Subcutaneous abdominal adipose tissue (tissue), 5 donors: ENCODE measurements at regions not wholly inside any gene's neighbourhood (a gene's known extent, or its start where the extent isn't known, plus 50 kb on each side); places are given as distances from the start of the nearest gene placed in this dataset.

Experiments
- H3K27ac ChIP-seq: one replicate; pipeline ENCODE4 v1.7.0; 2013; ENCODE audit warnings: low read depth, mild to moderate bottlenecking, inconsistent platforms, low read length, moderate library complexity
- H3K27me3 ChIP-seq, 5 donors: one replicate each; pipeline ENCODE4 v1.7.0; 2013; ENCODE audit warnings: low read length in 5 of 5, inconsistent platforms in 1 of 5; ENCODE audit not compliant: control insufficient read depth in 5 of 5, insufficient read depth in 4 of 5
- H3K36me3 ChIP-seq, 5 donors: one replicate each; pipeline ENCODE4 v1.7.0; 2013; ENCODE audit warnings: low read length in 5 of 5; ENCODE audit not compliant: control insufficient read depth in 5 of 5, insufficient read depth in 5 of 5
- H3K4me1 ChIP-seq, 5 donors: one replicate each; pipeline ENCODE4 v1.7.0; 2013; ENCODE audit warnings: low read length in 5 of 5, mild to moderate bottlenecking in 3 of 5, moderate library complexity in 1 of 5; ENCODE audit not compliant: control insufficient read depth in 5 of 5, insufficient read depth in 5 of 5
- H3K4me3 ChIP-seq, 5 donors: one replicate each; pipeline ENCODE4 v1.7.0; 2013; ENCODE audit warnings: low read length in 5 of 5, low read depth in 1 of 5
- H3K9ac ChIP-seq, 5 donors: one replicate each; pipeline ENCODE4 v1.7.0; 2013; ENCODE audit warnings: low read length in 5 of 5, mild to moderate bottlenecking in 4 of 5, moderate library complexity in 3 of 5
- H3K9me3 ChIP-seq, 5 donors: one replicate each; pipeline ENCODE4 v1.7.0; 2013; ENCODE audit warnings: low read length in 5 of 5; ENCODE audit not compliant: control insufficient read depth in 5 of 5
- donor health status: healthy.
- donor health status: healthy.
- donor health status: healthy.
- donor health status: healthy.
- donor health status: healthy.

GRCh38 chr3:87900061-87900460, 158.7 kb downstream of the CGGBP1 start:
- no peaks in the 10 kb centered on the region for H3K27me3 ChIP-seq
- H3K9me3 ChIP-seq: no peaks in the 10 kb centered on the region
- no peak overlapping the region for H3K9ac ChIP-seq
- no peak overlapping the region for H3K4me3 ChIP-seq
- no peak overlapping the region for H3K27ac ChIP-seq
- no peaks in the 10 kb centered on the region for H3K36me3 ChIP-seq
- no peaks in the 10 kb centered on the region for H3K4me1 ChIP-seq

GRCh38 chr3:87898971-87899370, 159.8 kb downstream of the CGGBP1 start:
- H3K27ac ChIP-seq: no peak overlapping the region
- no peak overlapping the region for H3K4me3 ChIP-seq
- no peak overlapping the region for H3K9ac ChIP-seq
- no peaks in the 10 kb centered on the region for H3K9me3 ChIP-seq
- H3K4me1 ChIP-seq: no peaks in the 10 kb centered on the region
- H3K27me3 ChIP-seq: no peaks in the 10 kb centered on the region
- no peaks in the 10 kb centered on the region for H3K36me3 ChIP-seq

- H3K27ac ChIP-seq: no peak overlapping the region
- H3K9me3 ChIP-seq: no peaks in the 10 kb centered on the region
- no peaks in the 10 kb centered on the region for H3K36me3 ChIP-seq
- no peaks in the 10 kb centered on the region for H3K4me1 ChIP-seq
- no peaks in the 10 kb centered on the region for H3K27me3 ChIP-seq
- H3K9ac ChIP-seq: no peak overlapping the region
- H3K4me3 ChIP-seq: no peak overlapping the region
Measured at GRCh38 chr3:87895983-87896382, 162.8 kb downstream of the CGGBP1 start.

- no peak overlapping the region for H3K9ac ChIP-seq
- no peaks in the 10 kb centered on the region for H3K36me3 ChIP-seq
- H3K4me3 ChIP-seq: no peak overlapping the region
- H3K27ac ChIP-seq: no peak overlapping the region
- H3K4me1 ChIP-seq: no peaks in the 10 kb centered on the region
- peaks cover 0 to 13% (median 8%) of the 10 kb centered on the region in 5 donors for H3K9me3 ChIP-seq
- no peaks in the 10 kb centered on the region for H3K27me3 ChIP-seq
Measured at GRCh38 chr3:87873136-87873535, 185.7 kb downstream of the CGGBP1 start.

GRCh38 chr3:87867001-87867400, 191.8 kb downstream of the CGGBP1 start:
- Histone ChIP-seq H3K4me1 (no peaks in the 10 kb centered on the region), H3K36me3 (no peaks in the 10 kb centered on the region), H3K9ac (no peak overlapping the region), H3K4me3 (no peak overlapping the region), H3K27ac (no peak overlapping the region), H3K9me3 (peaks cover 0 to 8% (median 4%) of the 10 kb centered on the region in 5 donors), H3K27me3 (no peaks in the 10 kb centered on the region)

GRCh38 chr3:87856126-87856525, 202.7 kb downstream of the CGGBP1 start:
- no peak overlapping the region for H3K4me3 ChIP-seq
- no peak overlapping the region for H3K9ac ChIP-seq
- H3K27me3 ChIP-seq: no peaks in the 10 kb centered on the region
- no peaks in the 10 kb centered on the region for H3K36me3 ChIP-seq
- H3K4me1 ChIP-seq: peaks cover 0 to 4% (median 0%) of the 10 kb centered on the region in 5 donors
- peaks cover 0 to 3% (median 0%) of the 10 kb centered on the region in 5 donors for H3K9me3 ChIP-seq
- no peak overlapping the region for H3K27ac ChIP-seq

- peaks cover 0 to 3% (median 0%) of the 10 kb centered on the region in 5 donors for H3K9me3 ChIP-seq
- H3K9ac ChIP-seq: no peak overlapping the region
- H3K27me3 ChIP-seq: no peaks in the 10 kb centered on the region
- H3K27ac ChIP-seq: no peak overlapping the region
- no peak overlapping the region for H3K4me3 ChIP-seq
- H3K36me3 ChIP-seq: no peaks in the 10 kb centered on the region
- H3K4me1 ChIP-seq: peaks cover 0 to 4% (median 0%) of the 10 kb centered on the region in 5 donors
Measured at GRCh38 chr3:87855616-87856015, 203.2 kb downstream of the CGGBP1 start.

- no peak overlapping the region for H3K9ac ChIP-seq
- H3K4me3 ChIP-seq: no peak overlapping the region
- no peak overlapping the region for H3K27ac ChIP-seq
- peaks cover 0 to 3% (median 0%) of the 10 kb centered on the region in 5 donors for H3K9me3 ChIP-seq
- H3K36me3 ChIP-seq: no peaks in the 10 kb centered on the region
- no peaks in the 10 kb centered on the region for H3K27me3 ChIP-seq
- peaks cover 0 to 4% (median 0%) of the 10 kb centered on the region in 5 donors for H3K4me1 ChIP-seq
Measured at GRCh38 chr3:87855211-87855610, 203.6 kb downstream of the CGGBP1 start.

- H3K4me1 ChIP-seq: no peaks in the 10 kb centered on the region
- no peak overlapping the region for H3K27ac ChIP-seq
- no peaks in the 10 kb centered on the region for H3K27me3 ChIP-seq
- H3K9me3 ChIP-seq: peaks cover 0 to 3% (median 0%) of the 10 kb centered on the region in 5 donors
- H3K9ac ChIP-seq: no peak overlapping the region
- no peak overlapping the region for H3K4me3 ChIP-seq
- H3K36me3 ChIP-seq: no peaks in the 10 kb centered on the region
Measured at GRCh38 chr3:87848003-87848402, 210.8 kb downstream of the CGGBP1 start.

- peaks cover 0 to 5% (median 2%) of the 10 kb centered on the region in 5 donors for H3K9me3 ChIP-seq
- no peaks in the 10 kb centered on the region for H3K36me3 ChIP-seq
- H3K4me1 ChIP-seq: no peaks in the 10 kb centered on the region
- H3K9ac ChIP-seq: no peak overlapping the region
- H3K27me3 ChIP-seq: no peaks in the 10 kb centered on the region
- no peak overlapping the region for H3K4me3 ChIP-seq
- H3K27ac ChIP-seq: no peak overlapping the region
Measured at GRCh38 chr3:87837076-87837475, 221.7 kb downstream of the CGGBP1 start.

- Histone ChIP-seq H3K36me3 (no peaks in the 10 kb centered on the region), H3K4me3 (no peak overlapping the region), H3K27me3 (no peaks in the 10 kb centered on the region), H3K27ac (no peak overlapping the region), H3K9me3 (peaks cover 0 to 5% (median 2%) of the 10 kb centered on the region in 5 donors), H3K9ac (no peak overlapping the region), H3K4me1 (no peaks in the 10 kb centered on the region)
Measured at GRCh38 chr3:87836026-87836425, 222.8 kb downstream of the CGGBP1 start.
